Tibial nerve (tissue), 4 donors: ENCODE measurements at regions not wholly inside any gene's neighbourhood (a gene's known extent, or its start where the extent isn't known, plus 50 kb on each side); places are given as distances from the start of the nearest gene placed in this dataset.

Experiments
- DNase-seq, 2 donors: peaks; one replicate each; pipeline ENCODE4 v3.0.0-alpha.2; 2019; ENCODE audit warnings: low spot score in 2 of 2
- H3K27ac ChIP-seq, 4 donors: fragments of 200-600 bp; sonication (generic) in 3 of 4; one replicate each; pipeline ENCODE4 v1.5.1; 2017 to 2019; ENCODE audit warnings: mild to moderate bottlenecking in 1 of 4
- H3K27me3 ChIP-seq, 2 donors: fragments of 200-600 bp; sonication (generic) in 1 of 2; one replicate each; pipeline versions ENCODE4 v1.5.1 to v1.6.0; 2017 to 2019
- H3K36me3 ChIP-seq, 3 donors: fragments of 200-600 bp; sonication (generic); one replicate each; pipeline ENCODE4 v1.5.1; 2018 to 2019
- H3K4me1 ChIP-seq, 4 donors: fragments of 200-600 bp; sonication (generic) in 3 of 4; one replicate each; pipeline ENCODE4 v1.5.1; 2017 to 2019
- H3K4me3 ChIP-seq, 4 donors: fragments of 200-600 bp; sonication (generic) in 3 of 4; one replicate each; pipeline ENCODE4 v1.5.1; 2017 to 2019; ENCODE audit warnings: mild to moderate bottlenecking in 1 of 4, moderate library complexity in 1 of 4
- H3K9me3 ChIP-seq, 4 donors: fragments of 200-600 bp; sonication (generic) in 3 of 4; one replicate each; pipeline ENCODE4 v1.5.1; 2017 to 2019
- EP300 ChIP-seq, 2 donors: sonication (generic); formaldehyde crosslinking; IDR thresholded peaks; one replicate each; pipeline ENCODE4 v1.6.1; 2017; ENCODE audit warnings: antibody characterized with exemption in 2 of 2, mild to moderate bottlenecking in 1 of 2
- POLR2A ChIP-seq, 2 donors: fragments of 450-650 bp; IDR thresholded peaks; one replicate each; pipeline ENCODE4 v1.6.1; 2017; ENCODE audit warnings: antibody characterized with exemption in 2 of 2, mild to moderate bottlenecking in 2 of 2, moderate library complexity in 2 of 2
- WGBS, 2 donors: methylation state at CpG; one replicate each; pipeline ENCODE4 v1.1.5; 2018; 5-methylcytosine and 5-hydroxymethylcytosine counted together
- TF ChIP-seq, protein P1 (sequence below), 5 experiments: fragments of 200-600 bp in 3 of 5; fragments of 450-650 bp in 2 of 5; sonication (generic) in 3 of 5; IDR thresholded peaks; one replicate each; pipeline ENCODE4 v1.5.1; 2016 to 2019; ENCODE audit warnings: antibody characterized with exemption in 5 of 5, mild to moderate bottlenecking in 3 of 5, moderate library complexity in 2 of 5

- H3K9me3 ChIP-seq, result no peaks in the 10 kb centered on the region
- TF ChIP-seq EP300 (IDR thresholded peaks at IDR 0.05), result no peak
- TF ChIP-seq, protein P1, sequence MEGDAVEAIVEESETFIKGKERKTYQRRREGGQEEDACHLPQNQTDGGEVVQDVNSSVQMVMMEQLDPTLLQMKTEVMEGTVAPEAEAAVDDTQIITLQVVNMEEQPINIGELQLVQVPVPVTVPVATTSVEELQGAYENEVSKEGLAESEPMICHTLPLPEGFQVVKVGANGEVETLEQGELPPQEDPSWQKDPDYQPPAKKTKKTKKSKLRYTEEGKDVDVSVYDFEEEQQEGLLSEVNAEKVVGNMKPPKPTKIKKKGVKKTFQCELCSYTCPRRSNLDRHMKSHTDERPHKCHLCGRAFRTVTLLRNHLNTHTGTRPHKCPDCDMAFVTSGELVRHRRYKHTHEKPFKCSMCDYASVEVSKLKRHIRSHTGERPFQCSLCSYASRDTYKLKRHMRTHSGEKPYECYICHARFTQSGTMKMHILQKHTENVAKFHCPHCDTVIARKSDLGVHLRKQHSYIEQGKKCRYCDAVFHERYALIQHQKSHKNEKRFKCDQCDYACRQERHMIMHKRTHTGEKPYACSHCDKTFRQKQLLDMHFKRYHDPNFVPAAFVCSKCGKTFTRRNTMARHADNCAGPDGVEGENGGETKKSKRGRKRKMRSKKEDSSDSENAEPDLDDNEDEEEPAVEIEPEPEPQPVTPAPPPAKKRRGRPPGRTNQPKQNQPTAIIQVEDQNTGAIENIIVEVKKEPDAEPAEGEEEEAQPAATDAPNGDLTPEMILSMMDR (IDR thresholded peaks at IDR 0.05), result no peak
- TF ChIP-seq POLR2A (IDR thresholded peaks at IDR 0.05), result no peak
- 81% methylated on average over 5 of the region's 5 CpGs for WGBS, 2 donors
- H3K27me3 ChIP-seq, result no peaks in the 10 kb centered on the region
- H3K4me1 ChIP-seq, result no peaks in the 10 kb centered on the region
- H3K4me3 ChIP-seq, result no peak overlapping the region
- H3K27ac ChIP-seq, result no peak overlapping the region
- no peaks in the 10 kb centered on the region for H3K36me3 ChIP-seq
- DNase-seq, result no peak
These were observed 337.9 kb downstream of the SATB2 start for GRCh38 chr2:199119796-199120195.

DNA sequence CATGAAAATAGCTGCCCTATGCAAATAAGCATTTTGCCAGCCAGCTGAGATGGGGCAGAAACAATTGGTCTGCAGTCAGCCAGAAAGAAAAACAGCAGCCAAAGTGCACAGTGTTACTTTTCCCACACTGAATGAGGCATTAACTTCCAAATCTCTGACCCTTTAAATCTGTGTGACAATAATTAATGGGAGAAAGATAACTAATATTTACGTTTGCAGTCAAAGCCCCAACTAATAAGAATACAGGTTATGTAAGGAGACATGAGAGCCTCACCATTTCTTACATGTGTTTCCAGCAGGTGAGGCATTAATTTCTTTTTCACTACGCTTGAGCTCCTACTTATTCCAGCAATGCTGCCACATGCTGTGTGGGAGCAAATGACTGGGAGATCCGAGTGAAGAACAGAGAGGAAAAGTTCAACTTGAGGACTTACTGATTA lies 339.0 kb downstream of the SATB2 start:
- Histone ChIP-seq H3K4me3 (no peak overlapping the region), H3K27ac (no peak overlapping the region), H3K27me3 (no peaks in the 10 kb centered on the region), H3K36me3 (no peaks in the 10 kb centered on the region), H3K9me3 (no peaks in the 10 kb centered on the region), H3K4me1 (no peaks in the 10 kb centered on the region)
- TF ChIP-seq, protein P1 (IDR thresholded peaks at IDR 0.05), result no peak
- TF ChIP-seq EP300 (IDR thresholded peaks at IDR 0.05) (no peak), POLR2A (IDR thresholded peaks at IDR 0.05) (no peak)
- WGBS, 2 donors, result 52 to 59% methylated on average over 3 of the region's 3 CpGs
- DNase-seq, result no peak

DNA sequence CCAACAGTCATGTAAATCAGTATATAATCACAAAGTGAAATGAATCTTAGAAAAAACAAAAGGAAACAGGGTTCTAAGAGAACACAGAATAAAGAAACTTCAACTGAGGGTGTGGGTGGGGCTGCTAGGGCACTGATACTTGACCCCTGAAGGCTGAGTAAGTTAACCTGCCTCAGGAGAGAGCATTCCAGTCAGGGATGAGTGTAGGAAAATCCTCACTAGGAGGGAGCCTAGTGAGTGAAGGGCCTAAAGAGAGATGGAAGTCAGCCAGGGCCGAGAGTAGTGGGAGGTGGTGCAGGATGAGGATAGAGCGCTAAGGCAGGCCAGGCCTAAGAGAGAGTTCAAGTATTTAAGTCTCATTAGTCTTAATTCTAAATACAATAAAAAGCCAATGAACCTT lies 342.6 kb downstream of the SATB2 start:
- H3K4me1 ChIP-seq, result no peaks in the 10 kb centered on the region
- TF ChIP-seq EP300 (IDR thresholded peaks at IDR 0.05) (no peak), POLR2A (IDR thresholded peaks at IDR 0.05) (no peak)
- TF ChIP-seq, protein P1 (IDR thresholded peaks at IDR 0.05), result no peak
- H3K4me3 ChIP-seq, result no peak overlapping the region
- H3K27ac ChIP-seq, result no peak overlapping the region
- H3K36me3 ChIP-seq, result no peaks in the 10 kb centered on the region
- H3K9me3 ChIP-seq, result no peaks in the 10 kb centered on the region
- 71 to 77% methylated on average over 2 of the region's 2 CpGs for WGBS, 2 donors
- no peak for DNase-seq
- no peaks in the 10 kb centered on the region for H3K27me3 ChIP-seq

GRCh38 chr2:199113111-199113510 lies 344.6 kb downstream of the SATB2 start:
- no peak for DNase-seq
- Histone ChIP-seq H3K27ac (no peak overlapping the region), H3K4me1 (no peaks in the 10 kb centered on the region), H3K4me3 (no peak overlapping the region), H3K9me3 (no peaks in the 10 kb centered on the region), H3K27me3 (no peaks in the 10 kb centered on the region), H3K36me3 (no peaks in the 10 kb centered on the region)
- TF ChIP-seq POLR2A (IDR thresholded peaks at IDR 0.05), result no peak
- no peak for TF ChIP-seq EP300 (IDR thresholded peaks at IDR 0.05)
- TF ChIP-seq, protein P1 (IDR thresholded peaks at IDR 0.05), result no peak
- 90 to 92% methylated on average over 2 of the region's 2 CpGs for WGBS, 2 donors

DNA sequence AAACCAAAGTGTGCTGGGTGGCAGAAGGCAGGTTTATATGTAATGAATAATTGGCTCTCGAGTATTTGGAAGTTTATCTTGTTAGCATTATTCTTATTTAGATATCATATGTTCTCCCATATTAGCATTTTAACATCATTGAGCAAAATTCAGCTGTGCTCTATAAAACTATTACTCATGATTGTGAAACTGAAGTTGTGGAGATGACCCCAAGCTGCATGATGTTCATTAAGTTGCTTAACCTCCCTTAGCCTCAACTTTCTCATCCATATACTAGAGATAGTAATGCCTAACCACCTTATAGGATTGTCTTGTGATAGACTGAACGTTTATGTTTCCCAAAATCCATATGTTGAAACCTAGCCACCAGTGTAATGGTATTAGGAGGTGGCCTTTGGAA lies 346.3 kb downstream of the SATB2 start:
- H3K36me3 ChIP-seq, result no peaks in the 10 kb centered on the region
- no peaks in the 10 kb centered on the region for H3K4me1 ChIP-seq
- no peak overlapping the region for H3K27ac ChIP-seq
- H3K9me3 ChIP-seq, result no peaks in the 10 kb centered on the region
- TF ChIP-seq, protein P1 (IDR thresholded peaks at IDR 0.05), result no peak
- no peak for TF ChIP-seq EP300 (IDR thresholded peaks at IDR 0.05)
- TF ChIP-seq POLR2A (IDR thresholded peaks at IDR 0.05), result no peak
- no peak overlapping the region for H3K4me3 ChIP-seq
- DNase-seq, result no peak
- H3K27me3 ChIP-seq, result no peaks in the 10 kb centered on the region
- 77 to 92% methylated on average over 2 of the region's 2 CpGs for whole genome bisulfite sequencing, 2 donors
